ENCODE measurements at regions not wholly inside any gene's neighbourhood (a gene's known extent, or its start where the extent isn't known, plus 50 kb on each side); places are given as distances from the start of the nearest gene placed in this dataset.
"Not testable (repeated sequence)": the region's sequence is repeated elsewhere in the genome, so short reads cannot be mapped to it uniquely, and the experiment has no call there.

DNA sequence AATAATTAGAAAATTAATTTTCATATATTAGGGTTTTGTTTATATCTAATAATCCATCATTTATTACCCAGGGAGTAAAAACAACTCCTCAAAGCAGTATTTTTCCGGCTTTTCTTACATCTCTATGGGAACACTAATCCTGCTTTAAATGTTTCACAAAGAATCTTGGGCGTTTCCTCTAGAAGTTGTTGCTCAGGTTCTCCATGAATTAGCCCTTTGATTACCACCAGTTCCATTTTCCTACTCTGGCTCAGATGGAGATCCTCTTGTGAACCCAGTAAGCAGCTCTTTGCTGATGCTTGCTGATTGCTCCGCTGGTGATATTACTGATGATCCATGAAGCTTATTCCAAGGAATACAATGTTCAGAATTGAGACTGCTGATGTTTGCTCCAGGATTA lies 78.5 kb upstream of the PKP2 start:
- intact Hi-C loops (cut with DNase I) = no loop called here
- no peak for DNase-seq (ENCODE audit: low spot score)

GRCh38 chr12:32970465-32971110 lies 74.0 kb upstream of the PKP2 start:
- intact Hi-C loops (cut with DNase I) = no loop called here
- DNase-seq (ENCODE audit: low spot score) = no peak

- no peak for DNase-seq (ENCODE audit: low spot score)
- intact Hi-C loops (cut with DNase I) = no loop called here
These were observed 68.5 kb upstream of the PKP2 start for GRCh38 chr12:32964981-32965585.

DNA sequence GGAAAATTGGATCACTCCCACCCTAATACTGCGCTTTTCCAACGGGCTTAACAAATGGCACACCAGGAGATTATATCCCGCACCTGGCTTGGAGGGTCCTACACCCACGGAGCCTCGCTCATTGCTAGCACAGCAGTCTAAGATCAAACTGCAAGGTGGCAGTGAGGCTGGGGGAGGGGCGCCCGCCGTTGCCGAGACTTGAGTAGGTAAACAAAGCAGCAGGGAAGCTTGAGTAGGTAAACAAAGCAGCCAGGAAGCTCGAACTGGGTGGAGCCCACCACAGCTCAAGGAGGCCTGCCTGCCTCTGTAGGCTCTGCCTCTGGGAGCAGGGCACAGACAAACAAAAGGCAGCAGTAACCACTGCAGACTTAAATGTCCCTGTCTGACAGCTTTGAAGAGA lies 59.8 kb upstream of the PKP2 start:
- intact Hi-C loops (cut with DNase I); DNase-seq (ENCODE audit: low spot score): not testable (repeated sequence)

DNA sequence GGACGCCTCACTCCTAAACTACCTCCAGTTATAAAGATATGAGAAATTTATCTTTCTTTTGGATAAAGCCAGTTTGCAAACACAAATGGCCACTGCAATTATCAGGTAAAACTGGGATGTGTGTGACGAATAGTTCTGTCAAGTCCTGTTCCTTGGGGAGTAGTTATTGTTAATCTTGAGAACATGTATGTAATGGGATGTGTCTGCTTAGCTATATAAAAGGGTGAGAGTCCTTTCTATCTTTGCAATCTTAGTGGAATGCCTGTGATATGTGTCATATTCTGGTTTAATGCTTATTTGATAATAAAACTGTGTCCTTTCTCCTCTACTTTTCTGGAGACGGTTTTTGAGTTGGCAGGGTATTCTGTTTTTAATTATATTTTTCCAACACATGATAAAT lies 56.1 kb upstream of the PKP2 start:
- DNase-seq (ENCODE audit: low spot score) = no peak
- intact Hi-C loops (cut with DNase I) = no loop called here

DNA sequence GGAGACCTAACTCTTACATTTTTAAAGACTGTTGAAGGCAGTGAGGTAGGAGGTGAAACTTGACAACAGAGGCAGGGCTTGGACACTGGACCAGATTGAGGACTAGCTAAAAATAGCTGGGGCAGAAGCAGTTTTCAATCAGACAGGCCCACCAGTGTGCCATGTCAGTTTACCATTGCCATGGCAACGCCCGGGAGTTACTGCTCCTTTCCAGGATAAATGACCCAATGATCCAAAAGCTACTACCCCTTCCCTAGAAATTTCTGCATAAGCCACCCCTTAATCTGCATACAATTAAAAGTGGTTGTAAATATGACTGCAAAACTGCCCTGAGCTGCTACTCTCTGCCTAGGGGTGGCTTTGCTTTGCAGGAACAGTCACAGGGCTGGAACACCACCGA lies 53.2 kb upstream of the PKP2 start:
- no peak for DNase-seq (ENCODE audit: low spot score)
- intact Hi-C loops (cut with DNase I) = no loop called here

- DNase-seq (ENCODE audit: low spot score) = no peak
- intact Hi-C loops (cut with DNase I) = no loop called here
These were observed 50.9 kb upstream of the PKP2 start for GRCh38 chr12:32947206-32948067.

GRCh38 chr12:32946504-32947131 lies 50.0 kb upstream of the PKP2 start:
- intact Hi-C loops (cut with DNase I) = no loop called here
- DNase-seq (ENCODE audit: low spot score) = no peak
